Effector memory CD4-positive, alpha-beta T cell (primary cell): ENCODE measurements at regions not wholly inside any gene's neighbourhood (a gene's known extent, or its start where the extent isn't known, plus 50 kb on each side); places are given as distances from the start of the nearest gene placed in this dataset.

Experiments
- DNase-seq, 3 donors: peaks; one replicate each; pipeline ENCODE4 v3.0.0-alpha.2; 2020
- H3K27ac ChIP-seq: 2 replicates; pipeline ENCODE4 v1.7.0; 2013; ENCODE audit warnings: mild to moderate bottlenecking, low read length, moderate library complexity; ENCODE audit not compliant: insufficient read depth, poor library complexity, severe bottlenecking
- H3K27me3 ChIP-seq: replicated peaks from 2 replicates; pipeline ENCODE4 v1.7.0; 2013; ENCODE audit warnings: mild to moderate bottlenecking, low read length; ENCODE audit not compliant: insufficient read depth, control insufficient read depth, poor library complexity, severe bottlenecking
- H3K36me3 ChIP-seq: 2 replicates; pipeline ENCODE4 v1.7.0; 2013; ENCODE audit warnings: mild to moderate bottlenecking, low read length, moderate library complexity; ENCODE audit not compliant: control insufficient read depth, insufficient read depth
- H3K4me1 ChIP-seq: 2 replicates; pipeline ENCODE4 v1.7.0; 2013; ENCODE audit warnings: low read length, mild to moderate bottlenecking; ENCODE audit not compliant: control insufficient read depth, insufficient read depth, poor library complexity, severe bottlenecking
- H3K4me3 ChIP-seq: 2 replicates; pipeline ENCODE4 v1.7.0; 2013; ENCODE audit warnings: low read length, low read depth, mild to moderate bottlenecking; ENCODE audit not compliant: insufficient read depth, poor library complexity, severe bottlenecking
- H3K9me3 ChIP-seq: 2 replicates; pipeline ENCODE4 v1.7.0; 2013; ENCODE audit warnings: mild to moderate bottlenecking, low read length, moderate library complexity; ENCODE audit not compliant: control insufficient read depth

DNA sequence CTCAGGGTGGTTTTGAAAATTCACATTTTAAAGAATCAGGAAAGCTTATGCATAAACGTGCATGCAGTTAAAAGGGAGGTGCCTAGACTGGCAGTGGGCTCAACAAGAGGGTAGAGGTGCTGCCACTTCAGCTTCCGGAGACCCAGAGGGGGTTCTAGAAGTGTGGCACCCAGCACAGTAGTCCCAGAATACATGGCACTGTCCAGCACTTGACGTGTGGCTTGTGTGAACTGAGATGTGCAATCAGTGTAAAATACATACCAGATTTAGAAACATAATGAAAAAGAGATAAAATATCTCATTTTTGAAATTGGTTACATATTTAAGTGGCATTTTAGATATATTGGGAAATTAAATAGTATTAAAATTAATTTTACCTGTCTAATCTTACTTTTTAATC lies 89.3 kb downstream of the RIN2 start:
- no peak for DNase-seq
- H3K27me3 ChIP-seq, result no peaks in the 10 kb centered on the region
- H3K4me1 ChIP-seq, result no peaks in the 10 kb centered on the region
- no peaks in the 10 kb centered on the region for H3K9me3 ChIP-seq
- no peaks in the 10 kb centered on the region for H3K36me3 ChIP-seq
- no peak overlapping the region for H3K4me3 ChIP-seq
- H3K27ac ChIP-seq, result no peak overlapping the region

DNA sequence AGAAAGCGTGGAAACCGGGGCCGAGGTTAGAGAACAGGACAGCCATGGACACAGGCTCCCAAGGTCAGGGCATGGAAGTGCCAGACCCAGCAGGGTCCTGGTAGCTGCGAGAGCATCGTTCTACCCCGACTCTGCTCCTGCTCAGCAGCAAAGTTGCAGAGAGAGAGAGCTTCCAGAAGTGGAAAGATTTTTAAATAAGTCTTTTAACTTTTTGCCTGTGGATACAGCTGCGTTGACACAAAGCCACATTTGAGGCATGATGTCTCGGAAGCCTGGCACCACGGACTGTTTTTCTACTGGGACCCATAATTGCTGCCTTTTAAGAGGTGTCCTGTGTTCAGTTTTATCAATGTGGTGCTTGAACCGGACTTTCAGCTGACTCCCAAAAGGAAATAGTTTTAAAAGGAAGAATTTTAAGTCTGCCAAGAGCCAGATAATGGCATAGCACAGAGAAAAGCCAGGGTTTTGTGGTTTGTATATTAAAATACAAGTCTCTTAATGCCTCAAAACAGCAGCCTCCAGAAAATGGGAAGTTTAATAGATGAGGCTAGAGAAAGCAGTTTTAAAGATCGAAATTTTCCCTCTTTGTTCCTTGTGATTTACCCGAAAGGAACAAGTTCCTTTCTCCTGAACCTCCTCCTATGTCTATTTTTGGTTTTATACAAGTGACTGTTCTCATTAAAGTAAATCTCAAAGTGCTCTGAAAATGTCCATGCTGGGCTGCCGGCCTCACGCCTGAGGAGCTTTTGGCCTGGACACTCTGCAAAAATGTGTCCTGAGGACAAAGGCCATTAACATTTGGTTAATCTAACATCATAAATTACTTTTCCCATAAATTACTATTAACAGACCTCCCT lies 91.5 kb downstream of the RIN2 start:
- Histone ChIP-seq H3K27ac (no peak overlapping the region), H3K27me3 (no peaks in the 10 kb centered on the region), H3K36me3 (no peaks in the 10 kb centered on the region), H3K4me3 (no peak overlapping the region), H3K4me1 (no peaks in the 10 kb centered on the region), H3K9me3 (no peaks in the 10 kb centered on the region)
- no peak for DNase-seq

DNA sequence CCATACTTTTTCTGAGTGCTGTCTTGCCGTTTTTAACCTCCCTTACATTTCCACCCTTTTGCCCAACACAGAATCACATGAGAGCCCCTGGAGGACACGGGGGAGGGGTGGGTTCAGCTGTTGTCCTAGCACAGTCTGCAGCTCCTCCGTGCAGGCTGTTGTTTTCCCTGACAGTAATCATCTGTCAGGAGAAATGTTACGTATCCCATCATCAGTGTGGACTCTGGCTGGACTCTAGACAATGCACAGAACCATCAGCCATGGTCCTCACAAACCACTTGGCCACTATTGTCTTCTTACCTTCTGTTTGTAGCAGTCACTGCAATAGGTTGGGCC lies 92.1 kb downstream of the RIN2 start:
- no peak overlapping the region for H3K27ac ChIP-seq
- no peak for DNase-seq
- no peaks in the 10 kb centered on the region for H3K9me3 ChIP-seq
- no peak overlapping the region for H3K4me3 ChIP-seq
- H3K27me3 ChIP-seq, result no peaks in the 10 kb centered on the region
- H3K4me1 ChIP-seq, result no peaks in the 10 kb centered on the region
- no peaks in the 10 kb centered on the region for H3K36me3 ChIP-seq

DNA sequence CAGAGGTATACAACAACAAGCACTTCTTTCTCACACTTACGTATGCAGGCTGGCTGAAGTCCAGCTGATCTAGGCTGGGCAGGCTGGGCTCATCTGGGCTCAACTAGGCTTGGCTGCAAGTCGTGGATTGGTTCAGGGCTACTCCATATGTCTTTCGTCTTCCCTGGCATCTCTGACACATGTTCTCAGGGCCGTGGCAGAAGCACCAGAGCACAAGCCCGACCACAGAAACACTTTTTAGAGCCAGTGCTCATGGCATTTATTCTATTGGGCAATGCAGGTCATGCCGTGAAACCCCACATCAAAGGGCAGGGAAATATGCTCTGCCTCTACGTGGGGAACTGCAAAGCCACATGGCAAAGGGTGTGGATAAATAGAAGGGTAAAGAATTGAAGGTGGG lies 93.8 kb downstream of the RIN2 start:
- H3K4me1 ChIP-seq, result no peaks in the 10 kb centered on the region
- H3K27me3 ChIP-seq, result no peaks in the 10 kb centered on the region
- no peaks in the 10 kb centered on the region for H3K9me3 ChIP-seq
- no peak for DNase-seq
- H3K27ac ChIP-seq, result no peak overlapping the region
- H3K36me3 ChIP-seq, result no peaks in the 10 kb centered on the region
- H3K4me3 ChIP-seq, result no peak overlapping the region

DNA sequence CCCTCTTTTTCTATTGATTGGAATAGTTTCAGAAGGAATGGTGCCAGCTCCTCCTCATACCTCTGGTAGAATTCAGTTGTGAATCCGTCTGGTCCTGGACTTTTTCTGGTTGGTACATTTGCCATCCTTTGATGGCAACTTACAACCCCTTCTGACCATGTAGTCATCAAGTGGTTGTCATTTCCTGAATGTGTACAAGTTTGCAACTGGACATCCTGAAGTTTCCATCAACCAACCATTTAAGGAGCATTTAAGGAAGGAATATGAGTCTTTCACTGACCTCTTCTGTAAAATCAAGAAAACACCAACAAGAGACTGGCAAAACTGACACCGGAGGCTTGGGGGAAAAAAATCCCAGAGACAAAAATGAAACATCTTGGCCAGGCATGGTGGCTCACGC lies 97.4 kb downstream of the RIN2 start:
- DNase-seq, result no peak
- H3K4me1 ChIP-seq, result no peaks in the 10 kb centered on the region

DNA sequence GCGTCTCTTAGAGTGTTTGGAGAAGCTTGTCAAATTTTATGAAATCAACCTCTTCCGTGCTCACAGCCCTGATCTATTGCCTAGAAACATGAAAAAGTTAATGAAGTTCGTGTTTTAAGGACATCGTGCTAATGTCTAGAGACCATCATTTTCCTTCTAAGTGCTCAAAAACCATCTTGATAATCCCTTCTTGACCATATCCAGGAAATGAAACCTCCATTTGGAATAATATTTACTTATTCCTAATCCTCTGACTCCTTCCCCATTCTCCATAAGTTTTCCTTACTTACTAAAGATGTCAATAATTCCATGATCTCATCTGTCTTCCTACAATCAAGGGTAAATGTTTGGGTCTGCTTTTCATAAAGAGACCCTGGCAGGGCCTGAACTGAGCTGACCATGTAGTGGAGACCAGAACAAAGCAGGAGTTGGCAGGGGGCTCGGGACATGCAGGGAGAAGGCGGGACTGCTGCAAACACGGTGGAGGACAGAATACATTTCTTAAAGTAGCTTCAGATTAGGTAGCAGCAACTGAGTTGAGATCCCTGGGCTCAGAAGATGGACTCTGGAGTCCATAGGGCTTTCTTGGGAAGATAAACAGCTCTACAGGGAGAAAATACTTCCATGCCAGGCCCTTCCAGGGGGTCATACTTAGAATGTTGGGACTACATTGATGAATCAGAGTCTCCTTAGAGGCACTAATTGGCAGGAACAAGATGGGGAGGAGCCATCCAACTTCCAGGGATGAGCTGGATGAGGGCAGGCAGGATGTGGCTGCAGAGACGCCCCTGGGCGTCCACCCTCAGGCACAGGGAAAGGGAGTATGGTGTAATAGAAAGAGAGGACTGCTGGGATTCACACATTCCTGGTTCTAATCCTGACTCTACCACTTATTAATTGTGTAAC lies 100.7 kb downstream of the RIN2 start:
- no peak overlapping the region for H3K27ac ChIP-seq
- peaks cover 4% of the 10 kb centered on the region for H3K27me3 ChIP-seq
- H3K4me1 ChIP-seq, result no peaks in the 10 kb centered on the region
- no peak overlapping the region for H3K4me3 ChIP-seq
- DNase-seq, result no peak
- H3K36me3 ChIP-seq, result no peaks in the 10 kb centered on the region
- H3K9me3 ChIP-seq, result no peaks in the 10 kb centered on the region

More for the DNA sequence above, 97.4 kb downstream of the RIN2 start:
- no peak overlapping the region for H3K4me3 ChIP-seq
- no peak overlapping the region for H3K27ac ChIP-seq
- no peaks in the 10 kb centered on the region for H3K36me3 ChIP-seq
- H3K9me3 ChIP-seq, result no peaks in the 10 kb centered on the region
- peaks cover 4% of the 10 kb centered on the region for H3K27me3 ChIP-seq

DNA sequence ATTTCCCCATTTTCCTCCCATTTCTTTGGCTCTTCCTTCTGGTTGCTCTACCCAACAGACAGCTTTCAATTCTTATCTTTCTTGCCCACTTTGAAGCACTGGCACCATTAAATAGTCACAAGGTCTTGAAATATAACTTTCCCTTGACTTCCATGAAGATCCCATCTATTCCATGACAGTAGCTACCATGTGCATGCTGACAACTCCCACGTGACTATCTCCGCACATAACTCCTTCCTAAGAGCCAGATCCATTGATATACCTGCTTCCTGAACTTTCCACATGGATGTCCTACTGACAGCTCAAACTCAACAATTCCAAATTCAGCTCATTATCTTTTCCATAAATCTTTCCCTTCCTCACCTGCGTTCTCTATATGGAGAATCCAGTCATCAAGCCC lies 101.4 kb downstream of the RIN2 start:
- H3K36me3 ChIP-seq, result no peaks in the 10 kb centered on the region
- no peak overlapping the region for H3K4me3 ChIP-seq
- H3K27ac ChIP-seq, result no peak overlapping the region

DNA sequence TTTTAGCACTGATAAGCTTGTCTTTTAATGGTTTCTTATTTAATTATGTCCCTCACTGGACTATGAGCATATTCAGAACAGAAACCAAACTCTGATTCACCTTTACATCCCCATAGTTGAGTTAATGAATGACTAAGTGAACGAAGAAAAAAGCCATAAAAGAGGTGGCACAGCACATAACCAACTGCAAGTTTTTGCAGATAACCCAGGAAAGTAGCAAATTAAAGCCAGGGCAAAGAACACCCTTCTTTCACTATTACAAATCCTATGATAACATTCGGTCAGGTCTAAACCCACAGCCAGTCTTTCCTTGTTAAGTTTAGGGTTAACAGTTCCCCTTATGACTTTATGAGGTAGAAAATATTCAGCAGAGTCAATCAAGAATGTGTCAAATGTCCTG lies 102.7 kb downstream of the RIN2 start:
- H3K4me3 ChIP-seq, result no peak overlapping the region
- no peaks in the 10 kb centered on the region for H3K9me3 ChIP-seq
- DNase-seq, result no peak
- H3K27ac ChIP-seq, result no peak overlapping the region
- peaks cover 4% of the 10 kb centered on the region for H3K27me3 ChIP-seq
- H3K36me3 ChIP-seq, result no peaks in the 10 kb centered on the region
- no peaks in the 10 kb centered on the region for H3K4me1 ChIP-seq

More for the DNA sequence above, 101.4 kb downstream of the RIN2 start:
- H3K4me1 ChIP-seq, result no peaks in the 10 kb centered on the region
- no peak for DNase-seq
- H3K27me3 ChIP-seq, result peaks cover 4% of the 10 kb centered on the region
- H3K9me3 ChIP-seq, result no peaks in the 10 kb centered on the region

DNA sequence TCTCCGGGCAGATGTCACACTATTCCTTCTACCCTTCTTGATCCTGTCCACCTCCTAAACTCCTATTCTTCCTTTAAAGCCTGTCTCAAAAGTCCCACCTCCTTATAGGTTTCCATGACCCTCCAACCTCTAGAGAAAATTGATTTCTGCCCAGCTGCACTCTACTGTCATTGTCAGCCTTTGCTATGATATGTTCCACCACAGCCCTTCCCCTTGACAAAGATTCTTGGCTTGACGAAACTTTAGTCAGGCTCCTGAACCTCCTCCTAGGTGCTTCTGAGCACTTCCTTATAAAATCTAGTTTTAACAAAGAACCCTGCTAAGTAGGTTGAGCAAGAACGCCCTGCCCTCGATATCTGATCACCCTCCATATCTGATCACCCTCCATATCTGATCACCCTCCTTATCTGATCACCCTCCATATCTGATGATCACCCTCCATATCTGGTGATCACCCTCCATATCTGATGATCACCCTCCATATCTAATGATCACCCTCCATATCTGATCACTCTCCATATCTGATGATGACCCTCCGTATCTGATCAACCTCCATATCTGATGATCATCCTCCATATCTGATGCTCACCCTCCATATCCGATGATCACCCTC lies 103.2 kb downstream of the RIN2 start:
- H3K27ac ChIP-seq, result no peak overlapping the region
- DNase-seq, result no peak
- H3K4me1 ChIP-seq, result no peaks in the 10 kb centered on the region
- no peak overlapping the region for H3K4me3 ChIP-seq
- H3K27me3 ChIP-seq, result peaks cover 4% of the 10 kb centered on the region
- no peaks in the 10 kb centered on the region for H3K9me3 ChIP-seq
- H3K36me3 ChIP-seq, result no peaks in the 10 kb centered on the region

DNA sequence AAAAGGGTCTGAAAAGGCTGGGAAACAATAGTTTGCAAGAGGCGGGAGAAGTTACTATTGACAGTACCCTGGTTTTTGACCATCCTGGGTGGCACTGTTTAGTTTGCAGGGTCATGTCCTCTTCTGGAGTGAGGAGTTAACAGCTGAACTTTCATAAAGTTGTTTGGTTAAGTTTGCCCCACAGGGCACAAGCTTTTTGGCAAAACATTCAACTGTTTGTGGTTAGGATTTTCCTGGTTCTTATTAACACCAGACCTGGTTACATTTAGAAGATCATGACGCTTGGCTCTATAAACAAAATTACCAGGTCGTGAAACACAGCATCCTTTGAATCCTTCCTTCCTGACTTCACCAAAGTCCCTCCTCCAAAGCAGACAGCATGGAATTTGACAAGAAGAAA lies 106.1 kb downstream of the RIN2 start:
- Histone ChIP-seq H3K27me3 (peaks cover 3% of the 10 kb centered on the region), H3K27ac (no peak overlapping the region), H3K4me1 (no peaks in the 10 kb centered on the region), H3K36me3 (no peaks in the 10 kb centered on the region), H3K4me3 (no peak overlapping the region), H3K9me3 (no peaks in the 10 kb centered on the region)
- no peak for DNase-seq
